ENCODE measurements at regions not wholly inside any gene's neighbourhood (a gene's known extent, or its start where the extent isn't known, plus 50 kb on each side); places are given as distances from the start of the nearest gene placed in this dataset.

- H3K4me3 ChIP-seq = no peak overlapping the region
- no peaks in the 10 kb centered on the region for H3K27me3 ChIP-seq
- H3K9me3 ChIP-seq = no peaks in the 10 kb centered on the region
- H3K36me3 ChIP-seq = no peaks in the 10 kb centered on the region
- no peak for DNase-seq
Observed at GRCh38 chr1:5053744-5054143, 399.3 kb downstream of the AJAP1 start.

GRCh38 chr1:5029136-5029535, 374.7 kb downstream of the AJAP1 start:
- Histone ChIP-seq H3K27me3 (no peaks in the 10 kb centered on the region), H3K9me3 (no peaks in the 10 kb centered on the region), H3K4me3 (no peak overlapping the region), H3K36me3 (no peaks in the 10 kb centered on the region)
- no peak for DNase-seq

- Histone ChIP-seq H3K4me3 (no peak overlapping the region), H3K36me3 (no peaks in the 10 kb centered on the region), H3K9me3 (no peaks in the 10 kb centered on the region), H3K27me3 (no peaks in the 10 kb centered on the region)
- DNase-seq = no peak
Observed at GRCh38 chr1:5012249-5012648, 357.8 kb downstream of the AJAP1 start.

GRCh38 chr1:5010656-5011055, 356.2 kb downstream of the AJAP1 start:
- H3K4me3 ChIP-seq = no peak overlapping the region
- no peaks in the 10 kb centered on the region for H3K9me3 ChIP-seq
- H3K36me3 ChIP-seq = no peaks in the 10 kb centered on the region
- DNase-seq = no peak
- H3K27me3 ChIP-seq = no peaks in the 10 kb centered on the region

GRCh38 chr1:5010236-5010635, 355.8 kb downstream of the AJAP1 start:
- no peaks in the 10 kb centered on the region for H3K36me3 ChIP-seq
- no peaks in the 10 kb centered on the region for H3K9me3 ChIP-seq

GRCh38 chr1:5009376-5010065, 355.1 kb downstream of the AJAP1 start:
- Histone ChIP-seq H3K36me3 (no peaks in the 10 kb centered on the region), H3K27me3 (no peaks in the 10 kb centered on the region), H3K9me3 (no peaks in the 10 kb centered on the region), H3K4me3 (no peak overlapping the region)
- DNase-seq = no peak

More at GRCh38 chr1:5010236-5010635, 355.8 kb downstream of the AJAP1 start:
- Histone ChIP-seq H3K4me3 (no peak overlapping the region), H3K27me3 (no peaks in the 10 kb centered on the region)
- DNase-seq = no peak

GRCh38 chr1:5005171-5005570, 350.8 kb downstream of the AJAP1 start:
- H3K9me3 ChIP-seq = no peaks in the 10 kb centered on the region
- no peaks in the 10 kb centered on the region for H3K36me3 ChIP-seq
- no peaks in the 10 kb centered on the region for H3K27me3 ChIP-seq
- H3K4me3 ChIP-seq = no peak overlapping the region
- DNase-seq = no peak

GRCh38 chr1:5002676-5003075, 348.3 kb downstream of the AJAP1 start:
- DNase-seq = no peak
- no peaks in the 10 kb centered on the region for H3K27me3 ChIP-seq
- no peaks in the 10 kb centered on the region for H3K36me3 ChIP-seq
- no peak overlapping the region for H3K4me3 ChIP-seq
- H3K9me3 ChIP-seq = no peaks in the 10 kb centered on the region

GRCh38 chr1:5001466-5001865, 347.1 kb downstream of the AJAP1 start:
- no peaks in the 10 kb centered on the region for H3K9me3 ChIP-seq
- no peaks in the 10 kb centered on the region for H3K36me3 ChIP-seq
- no peak overlapping the region for H3K4me3 ChIP-seq
- no peaks in the 10 kb centered on the region for H3K27me3 ChIP-seq
- DNase-seq = no peak

GRCh38 chr1:4986306-4986705, 331.9 kb downstream of the AJAP1 start:
- no peak for DNase-seq

GRCh38 chr1:4984841-4985240, 330.4 kb downstream of the AJAP1 start:
- no peak for DNase-seq
- no peaks in the 10 kb centered on the region for H3K9me3 ChIP-seq
- H3K36me3 ChIP-seq = no peaks in the 10 kb centered on the region
- no peak overlapping the region for H3K4me3 ChIP-seq
- H3K27me3 ChIP-seq = no peaks in the 10 kb centered on the region

More at GRCh38 chr1:4986306-4986705, 331.9 kb downstream of the AJAP1 start:
- Histone ChIP-seq H3K27me3 (no peaks in the 10 kb centered on the region), H3K4me3 (no peak overlapping the region), H3K9me3 (no peaks in the 10 kb centered on the region), H3K36me3 (no peaks in the 10 kb centered on the region)

- no peak for DNase-seq
- Histone ChIP-seq H3K4me3 (no peak overlapping the region), H3K9me3 (no peaks in the 10 kb centered on the region), H3K27me3 (no peaks in the 10 kb centered on the region), H3K36me3 (no peaks in the 10 kb centered on the region)
Observed at GRCh38 chr1:4980211-4980610, 325.8 kb downstream of the AJAP1 start.

GRCh38 chr1:4978660-4979390, 324.4 kb downstream of the AJAP1 start:
- Histone ChIP-seq H3K36me3 (no peaks in the 10 kb centered on the region), H3K9me3 (no peaks in the 10 kb centered on the region), H3K4me3 (no peak overlapping the region), H3K27me3 (no peaks in the 10 kb centered on the region)
- no peak for DNase-seq

- no peak for DNase-seq
- H3K4me3 ChIP-seq = no peak overlapping the region
- no peaks in the 10 kb centered on the region for H3K36me3 ChIP-seq
- no peaks in the 10 kb centered on the region for H3K27me3 ChIP-seq
- no peaks in the 10 kb centered on the region for H3K9me3 ChIP-seq
Observed at GRCh38 chr1:4977701-4978100, 323.3 kb downstream of the AJAP1 start.

- H3K9me3 ChIP-seq = no peaks in the 10 kb centered on the region
- H3K27me3 ChIP-seq = no peaks in the 10 kb centered on the region
- H3K4me3 ChIP-seq = no peak overlapping the region
- DNase-seq = no peak
- H3K36me3 ChIP-seq = no peaks in the 10 kb centered on the region
Observed at GRCh38 chr1:4976859-4977440, 322.5 kb downstream of the AJAP1 start.

GRCh38 chr1:4975856-4976255, 321.4 kb downstream of the AJAP1 start:
- no peak for DNase-seq
- no peaks in the 10 kb centered on the region for H3K9me3 ChIP-seq

GRCh38 chr1:4974981-4975685, 320.7 kb downstream of the AJAP1 start:
- H3K27me3 ChIP-seq = no peaks in the 10 kb centered on the region
- DNase-seq = no peak
- no peaks in the 10 kb centered on the region for H3K9me3 ChIP-seq
- no peaks in the 10 kb centered on the region for H3K36me3 ChIP-seq
- no peak overlapping the region for H3K4me3 ChIP-seq

More at GRCh38 chr1:4975856-4976255, 321.4 kb downstream of the AJAP1 start:
- Histone ChIP-seq H3K4me3 (no peak overlapping the region), H3K27me3 (no peaks in the 10 kb centered on the region), H3K36me3 (no peaks in the 10 kb centered on the region)
